HUES48 (cell line): ENCODE measurements at regions not wholly inside any gene's neighbourhood (a gene's known extent, or its start where the extent isn't known, plus 50 kb on each side); places are given as distances from the start of the nearest gene placed in this dataset.
A peak's percentile ranks its signal among the peaks of the same experiment; 100 is the strongest.
"Not testable (repeated sequence)": the region's sequence is repeated elsewhere in the genome, so short reads cannot be mapped to it uniquely, and the experiment has no call there.

ENCODE experiments used
- H3K27ac ChIP-seq: one replicate; pipeline ENCODE4 v1.7.0; 2013; ENCODE audit warnings: low read depth, low read length, inconsistent platforms
- H3K27me3 ChIP-seq: 2 replicates; pipeline ENCODE4 v1.6.1; 2013; ENCODE audit warnings: mild to moderate bottlenecking, low read length; ENCODE audit not compliant: control insufficient read depth, insufficient read depth
- H3K36me3 ChIP-seq: 2 replicates; pipeline ENCODE4 v1.6.1; 2013; ENCODE audit warnings: low read length; ENCODE audit not compliant: control insufficient read depth, insufficient read depth
- H3K4me1 ChIP-seq: 2 replicates; pipeline ENCODE4 v1.6.1; 2013; ENCODE audit warnings: mild to moderate bottlenecking, low read length; ENCODE audit not compliant: control insufficient read depth, insufficient read depth
- H3K4me3 ChIP-seq: 2 replicates; pipeline ENCODE4 v1.5.1; 2013; ENCODE audit warnings: mild to moderate bottlenecking, low read depth, low read length
- H3K9ac ChIP-seq: 2 replicates; pipeline ENCODE4 v1.6.1; 2013; ENCODE audit warnings: mild to moderate bottlenecking, low read depth, low read length, moderate library complexity
- H3K9me3 ChIP-seq: 2 replicates; pipeline ENCODE4 v1.6.1; 2013; ENCODE audit warnings: low read length; ENCODE audit not compliant: control insufficient read depth, insufficient read depth

DNA sequence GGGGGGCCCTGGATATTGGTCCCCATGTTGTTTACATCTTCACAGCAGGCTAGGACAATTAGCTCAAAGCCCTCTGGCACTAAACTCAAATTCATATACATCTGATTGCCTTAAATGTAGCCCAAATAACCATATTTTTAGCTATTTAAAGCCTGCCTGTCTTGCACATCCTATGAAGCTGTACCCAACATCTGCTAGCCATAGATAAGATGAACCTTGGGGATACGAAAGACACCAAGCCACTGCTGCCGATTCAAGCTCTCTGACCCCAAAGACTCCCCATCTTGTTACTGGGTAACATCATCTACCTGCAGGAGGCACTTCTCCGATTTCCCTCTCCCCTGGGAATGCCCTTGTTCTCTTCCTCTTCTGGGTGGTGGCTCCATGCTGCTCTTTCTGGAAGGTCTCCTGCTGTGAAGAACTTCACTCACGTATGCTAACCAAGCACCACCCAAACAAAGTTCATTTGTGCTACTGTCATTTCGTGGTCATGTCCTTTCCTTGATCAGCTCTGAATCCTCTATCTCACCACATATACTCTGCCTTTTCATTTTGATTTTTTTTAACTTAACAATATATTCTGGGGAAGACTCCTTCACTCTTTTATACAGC lies 107.7 kb upstream of the ATXN3L start:
- Histone ChIP-seq H3K4me3 (no peak overlapping the region), H3K4me1 (peaks cover 16% of the 10 kb centered on the region), H3K36me3 (no peaks in the 10 kb centered on the region), H3K27ac (no peak overlapping the region), H3K9me3 (no peaks in the 10 kb centered on the region; the same call in 1 of the 2 replicates), H3K27me3 (no peaks in the 10 kb centered on the region), H3K9ac (no peak overlapping the region)

DNA sequence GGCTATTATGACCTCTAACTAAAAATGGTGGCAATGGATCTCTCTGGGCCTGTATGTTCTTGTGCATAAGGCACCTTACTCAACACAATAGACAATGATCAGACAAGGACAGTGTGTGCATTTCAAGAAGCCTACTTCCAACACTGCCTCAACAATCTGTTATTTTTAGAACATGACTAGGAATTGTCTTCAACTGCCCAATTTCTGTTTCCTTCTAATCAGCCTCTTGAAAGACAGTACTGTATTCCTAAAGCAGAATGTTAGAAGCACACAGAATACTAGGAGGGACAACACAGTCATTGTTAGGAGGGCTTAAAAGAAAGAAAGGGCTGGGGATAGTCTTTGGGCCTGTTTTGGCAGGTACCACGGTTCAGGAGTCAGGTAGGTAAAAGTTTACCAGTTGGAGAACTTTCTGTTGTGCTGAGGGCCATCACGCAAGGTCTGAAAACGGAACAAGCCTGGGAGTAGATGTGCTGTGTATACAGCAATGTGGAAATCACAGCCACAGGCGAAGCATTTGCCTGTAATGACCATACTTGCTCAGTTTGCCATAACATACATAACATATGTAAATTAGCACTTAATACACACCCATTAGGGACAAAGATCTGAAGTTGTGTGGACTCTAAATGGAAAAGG lies 100.8 kb upstream of the ATXN3L start:
- Histone ChIP-seq H3K36me3 (no peaks in the 10 kb centered on the region), H3K27me3 (no peaks in the 10 kb centered on the region; the same call in 1 of the 2 replicates), H3K4me3 (no peak overlapping the region), H3K9ac (no peak overlapping the region), H3K27ac (no peak overlapping the region), H3K4me1 (peaks cover 5% of the 10 kb centered on the region; the same call in 1 of the 2 replicates), H3K9me3 (no peaks in the 10 kb centered on the region; the same call in 1 of the 2 replicates)

DNA sequence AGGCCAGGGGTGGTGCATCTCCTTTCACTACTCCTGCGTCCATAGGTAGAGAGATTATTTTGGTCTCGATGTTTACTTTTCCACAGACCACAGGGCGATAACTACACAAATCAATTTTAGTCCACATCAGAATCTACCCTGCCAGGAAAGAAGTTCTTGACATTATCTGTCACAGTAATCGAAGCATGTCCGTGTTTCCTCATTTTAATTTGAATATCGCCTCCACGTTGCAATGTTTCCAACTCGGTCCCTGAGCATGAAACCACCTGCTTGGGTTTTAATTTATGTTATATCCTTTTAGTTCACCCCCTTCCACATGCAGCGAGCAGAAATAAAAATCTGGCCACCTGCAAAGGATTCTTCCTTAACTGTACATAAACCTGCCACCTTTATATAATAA lies 100.1 kb upstream of the ATXN3L start:
- Histone ChIP-seq H3K27ac (no peak overlapping the region), H3K4me1 (peaks cover 12% of the 10 kb centered on the region), H3K4me3 (no peak overlapping the region), H3K9me3 (no peaks in the 10 kb centered on the region), H3K27me3 (no peaks in the 10 kb centered on the region; the same call in 1 of the 2 replicates), H3K9ac (no peak overlapping the region), H3K36me3 (no peaks in the 10 kb centered on the region)

DNA sequence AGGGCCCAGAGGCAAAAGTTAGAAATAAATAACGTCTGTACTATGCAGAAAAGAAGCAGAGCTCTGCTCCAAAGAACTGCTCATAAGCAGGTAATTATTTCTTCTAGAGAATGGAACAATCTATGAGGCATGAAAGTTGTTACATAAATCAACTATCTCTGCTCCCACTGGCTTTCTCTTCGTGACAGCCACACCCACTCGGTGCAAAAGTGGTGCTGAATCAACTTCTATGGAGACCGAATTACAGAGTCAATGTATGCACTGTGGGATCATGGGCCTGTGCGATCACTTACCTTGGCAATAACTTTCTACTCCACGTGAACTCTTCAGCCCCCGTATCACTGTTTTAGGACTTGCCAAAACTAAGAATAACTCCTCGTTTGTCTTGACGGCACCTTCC lies 99.4 kb upstream of the ATXN3L start:
- Histone ChIP-seq H3K4me1 (peaks cover 19% of the 10 kb centered on the region), H3K27ac (no peak overlapping the region)

DNA sequence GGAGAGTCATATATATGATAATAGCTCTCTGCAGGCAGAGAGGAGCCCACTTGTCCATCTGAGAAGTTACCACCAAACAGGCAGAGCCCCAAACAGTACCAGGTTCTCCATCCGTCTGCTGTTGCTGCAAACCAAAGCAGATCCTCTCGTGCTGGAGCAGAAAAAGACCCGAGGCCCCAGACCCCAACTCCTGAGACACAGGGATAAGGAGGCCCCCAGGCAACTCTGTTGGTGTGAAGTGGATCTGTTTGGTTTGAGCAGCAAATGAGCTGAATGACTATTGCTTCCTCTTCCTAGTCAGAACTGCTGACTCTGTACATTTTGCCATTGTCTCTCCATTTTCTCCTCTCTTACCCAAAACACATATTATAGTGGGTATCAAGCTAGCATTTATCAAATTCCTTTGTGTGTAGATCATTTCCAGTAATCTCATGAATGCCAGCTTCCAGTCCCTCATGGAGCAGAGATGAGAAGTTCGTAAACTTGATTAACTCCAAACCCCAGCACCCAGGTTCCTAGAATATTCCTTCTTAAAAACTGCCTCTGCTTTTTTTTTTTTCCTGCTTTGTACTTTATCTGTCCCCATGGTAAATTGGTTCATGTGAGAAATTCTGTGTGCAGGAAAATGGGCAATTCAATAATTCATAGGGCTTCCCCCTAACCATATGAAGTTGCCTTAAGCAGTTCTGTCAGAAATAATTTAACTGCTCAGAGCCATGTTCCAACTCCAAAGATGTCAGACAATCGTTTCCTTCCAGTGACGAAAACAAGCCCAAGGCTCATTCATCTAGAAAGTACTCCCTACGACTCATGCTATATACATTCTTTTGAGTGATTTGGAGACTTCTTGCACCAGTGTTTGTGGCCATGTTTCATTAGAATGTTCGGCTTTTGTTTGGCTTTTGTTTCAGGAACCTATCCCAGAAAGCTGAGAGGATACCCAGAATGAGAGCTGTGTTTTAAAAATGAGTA lies 98.6 kb upstream of the ATXN3L start:
- Histone ChIP-seq H3K36me3 (no peaks in the 10 kb centered on the region), H3K9me3 (no peaks in the 10 kb centered on the region), H3K27me3 (no peaks in the 10 kb centered on the region; the same call in 1 of the 2 replicates), H3K27ac (no peak overlapping the region), H3K4me1 (peaks cover 26% of the 10 kb centered on the region), H3K9ac (no peak overlapping the region), H3K4me3 (no peak overlapping the region)

More for the DNA sequence above, 99.4 kb upstream of the ATXN3L start:
- no peaks in the 10 kb centered on the region for H3K9me3 ChIP-seq
- H3K9ac ChIP-seq, result no peak overlapping the region
- H3K36me3 ChIP-seq, result no peaks in the 10 kb centered on the region
- no peak overlapping the region for H3K4me3 ChIP-seq
- H3K27me3 ChIP-seq, result no peaks in the 10 kb centered on the region; the same call in 1 of the 2 replicates

DNA sequence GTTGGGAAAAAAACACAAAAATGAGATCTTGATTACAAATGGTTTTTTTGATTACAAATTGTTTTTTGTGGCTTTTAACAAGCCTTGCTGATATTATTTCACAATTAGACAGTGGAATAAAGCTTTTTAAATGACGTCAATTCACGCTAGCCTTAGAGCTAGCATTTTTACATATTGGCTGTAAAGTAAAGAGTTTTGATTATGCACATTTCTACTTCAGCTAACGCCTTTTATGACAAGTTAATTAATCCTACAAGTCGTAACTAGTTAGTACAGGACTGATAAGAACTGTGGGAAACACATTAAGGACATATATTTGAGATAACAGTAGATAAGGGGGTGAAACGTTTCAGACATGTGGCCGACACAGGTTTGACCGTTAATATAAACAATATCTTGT lies 95.7 kb upstream of the ATXN3L start:
- peaks cover 47% of the 10 kb centered on the region for H3K4me1 ChIP-seq
- no peak overlapping the region for H3K4me3 ChIP-seq
- no peak overlapping the region for H3K27ac ChIP-seq
- H3K9me3 ChIP-seq, result no peaks in the 10 kb centered on the region
- no peaks in the 10 kb centered on the region for H3K27me3 ChIP-seq
- H3K36me3 ChIP-seq, result no peaks in the 10 kb centered on the region
- H3K9ac ChIP-seq, result no peak overlapping the region

DNA sequence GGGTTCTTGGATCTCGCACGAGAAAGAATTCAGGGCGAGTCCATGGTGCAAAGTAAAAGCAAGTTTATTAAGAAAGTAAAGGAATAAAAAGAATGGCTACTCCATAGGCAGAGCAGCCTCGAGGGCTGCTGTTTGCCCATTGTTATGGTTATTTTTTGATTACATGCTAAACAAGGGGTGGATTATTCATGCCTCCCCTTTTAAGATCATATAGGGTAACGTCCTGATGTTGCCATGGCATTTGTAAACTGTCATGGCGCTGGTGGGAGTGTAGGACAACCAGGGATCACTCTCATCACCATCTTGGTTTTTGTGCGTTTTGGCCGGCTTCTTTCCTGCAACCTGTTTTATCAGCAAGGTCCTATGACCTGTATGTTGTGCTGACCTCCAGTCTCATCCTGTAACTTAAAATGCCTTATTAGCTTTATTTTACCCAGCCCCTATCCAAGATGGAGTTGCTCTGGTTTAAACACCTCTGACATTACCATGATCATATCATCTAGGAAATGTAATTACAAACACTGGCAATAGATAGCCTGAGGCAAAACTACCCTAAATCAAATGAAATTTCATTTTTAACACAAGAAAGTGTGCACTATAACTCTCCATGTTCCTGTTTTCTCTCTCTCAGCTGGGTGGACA lies 94.3 kb upstream of the ATXN3L start:
- Histone ChIP-seq H3K4me1 (peaks cover 47% of the 10 kb centered on the region), H3K27ac (peak overlapping the region; percentile 17), H3K4me3 (no peak overlapping the region), H3K9me3 (no peaks in the 10 kb centered on the region), H3K36me3 (no peaks in the 10 kb centered on the region), H3K27me3 (no peaks in the 10 kb centered on the region), H3K9ac (no peak overlapping the region)

DNA sequence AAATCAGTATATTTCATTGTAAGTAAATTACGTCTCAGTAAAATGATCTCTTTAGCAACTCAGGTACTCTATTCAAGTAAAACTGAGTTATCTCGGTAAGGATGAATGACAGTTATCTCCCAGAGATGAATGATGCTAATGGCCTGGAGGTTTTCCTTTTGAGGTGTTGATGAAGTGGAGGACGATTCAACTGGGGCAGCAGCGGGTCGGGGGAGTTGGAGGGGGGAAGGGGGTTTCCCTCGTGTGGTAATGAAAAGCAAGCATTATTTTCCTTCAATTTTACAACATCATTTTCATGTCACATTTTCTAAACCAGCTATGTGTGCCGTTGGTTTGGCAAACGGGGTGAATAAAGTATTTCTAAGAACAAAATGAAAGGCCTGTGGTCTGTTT lies 92.4 kb upstream of the ATXN3L start:
- Histone ChIP-seq H3K4me1 (peaks cover 42% of the 10 kb centered on the region), H3K9ac (no peak overlapping the region)

DNA sequence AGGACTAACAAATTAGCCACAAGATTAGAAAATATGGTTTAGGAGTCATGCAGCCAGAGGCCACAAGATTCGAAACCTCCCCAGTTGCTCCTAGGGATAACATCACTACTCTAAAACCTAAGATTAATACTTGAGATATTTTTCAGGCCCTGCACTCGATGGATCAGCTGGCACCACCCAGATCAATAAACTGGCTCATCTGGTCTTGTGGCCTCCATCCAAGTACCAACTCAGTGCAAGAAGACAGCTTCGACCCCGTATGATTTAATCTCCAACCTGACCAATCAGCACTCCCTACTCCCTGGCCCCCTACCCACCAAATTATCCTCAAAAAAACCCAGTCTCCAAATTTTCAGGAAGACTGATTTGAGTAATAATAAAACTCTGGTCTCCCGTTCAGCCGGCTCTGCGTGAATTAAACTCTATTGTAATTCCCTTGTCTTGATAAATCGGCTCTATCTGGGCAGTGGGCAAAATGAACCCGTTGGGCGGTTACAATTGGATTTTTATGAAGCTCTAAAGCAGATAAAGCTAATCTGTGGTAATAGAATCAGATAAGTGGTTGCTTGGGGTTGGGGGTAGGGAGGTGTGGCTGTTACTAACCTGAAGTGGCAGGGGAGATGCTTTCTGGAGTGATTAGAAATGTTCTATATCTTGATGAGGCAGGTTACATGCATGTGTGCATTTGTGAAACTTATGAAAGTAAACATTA lies 91.8 kb upstream of the ATXN3L start:
- Histone ChIP-seq H3K9me3 (no peaks in the 10 kb centered on the region), H3K36me3 (no peaks in the 10 kb centered on the region), H3K4me3 (peak overlapping the region; percentile 2; the same call in 1 of the 2 replicates), H3K4me1 (peaks cover 42% of the 10 kb centered on the region), H3K27ac (peak overlapping the region; percentile 67), H3K27me3 (no peaks in the 10 kb centered on the region), H3K9ac (no peak overlapping the region)

More for the DNA sequence above, 92.4 kb upstream of the ATXN3L start:
- Histone ChIP-seq H3K27me3 (no peaks in the 10 kb centered on the region), H3K36me3 (no peaks in the 10 kb centered on the region), H3K27ac (peak overlapping the region; percentile 67), H3K4me3 (0 out of 2 replicates have a peak overlapping the region, but pooled peaks have one; percentile 2), H3K9me3 (no peaks in the 10 kb centered on the region)

DNA sequence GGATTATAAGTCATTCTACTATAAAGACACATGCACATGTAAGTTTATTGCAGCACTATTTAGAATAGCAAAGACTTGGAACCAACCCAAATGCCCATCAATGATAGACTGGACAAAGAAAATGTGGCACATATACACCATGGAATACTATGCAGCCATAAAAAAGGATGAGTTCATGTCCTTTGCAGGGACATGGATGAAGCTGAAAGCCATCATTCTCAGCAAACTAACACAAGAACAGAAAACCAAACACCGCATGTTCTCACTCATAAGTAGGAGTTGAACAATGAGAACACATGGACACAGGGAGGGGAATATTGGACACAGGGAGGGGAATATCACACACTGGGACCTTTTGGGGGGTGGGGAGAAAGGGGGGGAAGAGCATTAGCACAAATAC lies 88.7 kb upstream of the ATXN3L start:
- H3K9ac ChIP-seq, H3K4me3 ChIP-seq, H3K27ac ChIP-seq, H3K36me3 ChIP-seq, H3K9me3 ChIP-seq, H3K27me3 ChIP-seq: not testable (repeated sequence)
- H3K4me1 ChIP-seq, result peaks cover 23% of the 10 kb centered on the region
